Caco-2 (cell line): ENCODE measurements at regions not wholly inside any gene's neighbourhood (a gene's known extent, or its start where the extent isn't known, plus 50 kb on each side); places are given as distances from the start of the nearest gene placed in this dataset.
"Not testable (repeated sequence)": the region's sequence is repeated elsewhere in the genome, so short reads cannot be mapped to it uniquely, and the experiment has no call there.

Experiments
- BruUV-seq: library from RNA; stranded (reverse); fragments of 400-500 nt; replicated peaks from 2 replicates; lab custom pipeline; 2021; lab: Mats Ljungman, UMichigan
- CTCF ChIA-PET: fragments of 300-600 bp; sonication (Branson Sonifier 250); formaldehyde crosslinking; loops from one replicate; lab custom pipeline; 2022; ENCODE audit warnings: antibody characterized with exemption; lab: Charles Lee
- POLR2A ChIA-PET: fragments of 300-600 bp; sonication (Branson Sonifier 250); formaldehyde crosslinking; loops from one replicate; lab custom pipeline; 2022; ENCODE audit warnings: antibody characterized with exemption; lab: Charles Lee
- DNase-seq, 2 experiments: peaks; one replicate each; pipeline versions ENCODE4 v3.0.0 to v3.0.0-alpha.2; 2020 to 2022
- H3K27me3 ChIP-seq: replicated peaks from 2 replicates; pipeline ENCODE4 v1.6.0; 2011; ENCODE audit warnings: low read length; ENCODE audit not compliant: control insufficient read depth, insufficient read depth
- H3K36me3 ChIP-seq: 2 replicates; pipeline ENCODE4 v1.5.1; 2011; ENCODE audit warnings: low read length; ENCODE audit not compliant: control insufficient read depth, insufficient read depth
- H3K4me1 ChIP-seq: fragments of 250-450 bp; sonication (Bioruptor Pico); 2 replicates; pipeline ENCODE4 v1.5.1; 2020; ENCODE audit warnings: mild to moderate bottlenecking
- H3K4me3 ChIP-seq: 2 replicates; pipeline ENCODE4 v1.5.1; 2011; ENCODE audit warnings: low read depth, mild to moderate bottlenecking, control low read depth, low read length
- H3K9me3 ChIP-seq: fragments of 250-450 bp; sonication (Bioruptor Pico); 2 replicates; pipeline ENCODE4 v1.5.1; 2020; ENCODE audit warnings: mild to moderate bottlenecking, moderate library complexity
- H3K27ac Mint-ChIP-seq: one replicate; pipeline ENCODE4 v1.8.0; 2022; ENCODE audit warnings: mixed read lengths; ENCODE audit not compliant: unreplicated experiment
- H3K27me3 Mint-ChIP-seq: one replicate; pipeline ENCODE4 v1.8.0; 2022; ENCODE audit warnings: mixed read lengths; ENCODE audit not compliant: insufficient read depth, unreplicated experiment
- H3K36me3 Mint-ChIP-seq: one replicate; pipeline ENCODE4 v1.8.0; 2022; ENCODE audit warnings: mild to moderate bottlenecking, mixed read lengths; ENCODE audit not compliant: insufficient read depth, unreplicated experiment
- H3K4me1 Mint-ChIP-seq: one replicate; pipeline ENCODE4 v1.8.0; 2022; ENCODE audit warnings: low read depth, mixed read lengths; ENCODE audit not compliant: unreplicated experiment
- H3K4me3 Mint-ChIP-seq: one replicate; pipeline ENCODE4 v1.8.0; 2022; ENCODE audit warnings: mild to moderate bottlenecking, moderate library complexity, mixed read lengths; ENCODE audit not compliant: unreplicated experiment
- H3K9me3 Mint-ChIP-seq: one replicate; pipeline ENCODE4 v1.8.0; 2022; ENCODE audit warnings: mixed read lengths; ENCODE audit not compliant: unreplicated experiment
- intact Hi-C: fragments of 100-400 bp; cut with micrococcal nuclease; formaldehyde crosslinking; loops from one replicate; pipeline ENCODE4 v1.10.0; 2022; ENCODE audit not compliant: unreplicated experiment
- TF ChIP-seq, protein P1 (sequence below), 2 experiments: fragments of 200-600 bp in 1 of 2; IDR thresholded peaks; 1 replicate in 1 of 2; 2 replicates in 1 of 2; pipeline versions ENCODE4 v1.5.1 to v1.8.0; 2011 to 2022; ENCODE audit warnings: antibody characterized with exemption in 1 of 2, control low read depth in 1 of 2, inconsistent platforms in 1 of 2, low read depth in 1 of 2, low read length in 1 of 2, mild to moderate bottlenecking in 1 of 2, moderate library complexity in 1 of 2; ENCODE audit not compliant: insufficient read depth in 1 of 2, severe bottlenecking in 1 of 2, unreplicated experiment in 1 of 2

DNA sequence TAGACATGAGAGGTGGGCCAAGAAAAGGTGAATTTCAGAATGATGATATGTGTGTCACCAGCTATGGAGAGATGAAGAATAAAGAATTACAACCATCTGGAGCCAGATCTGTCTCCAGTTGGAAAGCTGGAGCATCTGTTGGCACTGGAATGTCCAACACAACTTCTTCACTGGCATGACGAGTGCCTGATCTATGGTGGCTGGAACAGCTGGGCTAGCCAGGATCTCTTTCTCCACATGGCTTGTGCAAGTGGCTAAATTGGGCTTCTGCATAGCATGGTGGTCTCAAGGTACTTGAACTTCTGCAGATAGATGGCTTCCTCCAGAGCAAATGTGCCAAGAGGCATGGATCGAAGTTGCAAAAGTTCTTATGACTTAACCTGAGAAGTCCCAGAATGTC lies 256.1 kb upstream of the NCAM1 start:
- no peaks in the 10 kb centered on the region for H3K36me3 ChIP-seq
- BruUV-seq = no TSS peak
- H3K27me3 ChIP-seq = no peaks in the 10 kb centered on the region
- Mint-ChIP-seq H3K36me3 (no peaks in the 10 kb centered on the region), H3K4me1 (no peaks in the 10 kb centered on the region), H3K4me3 (no peak overlapping the region), H3K27me3 (peaks cover 11% of the 10 kb centered on the region), H3K9me3 (peaks cover 9% of the 10 kb centered on the region), H3K27ac (no peak overlapping the region)
- DNase-seq = no peak
- no peak overlapping the region for H3K4me3 ChIP-seq
- TF ChIP-seq, protein P1, sequence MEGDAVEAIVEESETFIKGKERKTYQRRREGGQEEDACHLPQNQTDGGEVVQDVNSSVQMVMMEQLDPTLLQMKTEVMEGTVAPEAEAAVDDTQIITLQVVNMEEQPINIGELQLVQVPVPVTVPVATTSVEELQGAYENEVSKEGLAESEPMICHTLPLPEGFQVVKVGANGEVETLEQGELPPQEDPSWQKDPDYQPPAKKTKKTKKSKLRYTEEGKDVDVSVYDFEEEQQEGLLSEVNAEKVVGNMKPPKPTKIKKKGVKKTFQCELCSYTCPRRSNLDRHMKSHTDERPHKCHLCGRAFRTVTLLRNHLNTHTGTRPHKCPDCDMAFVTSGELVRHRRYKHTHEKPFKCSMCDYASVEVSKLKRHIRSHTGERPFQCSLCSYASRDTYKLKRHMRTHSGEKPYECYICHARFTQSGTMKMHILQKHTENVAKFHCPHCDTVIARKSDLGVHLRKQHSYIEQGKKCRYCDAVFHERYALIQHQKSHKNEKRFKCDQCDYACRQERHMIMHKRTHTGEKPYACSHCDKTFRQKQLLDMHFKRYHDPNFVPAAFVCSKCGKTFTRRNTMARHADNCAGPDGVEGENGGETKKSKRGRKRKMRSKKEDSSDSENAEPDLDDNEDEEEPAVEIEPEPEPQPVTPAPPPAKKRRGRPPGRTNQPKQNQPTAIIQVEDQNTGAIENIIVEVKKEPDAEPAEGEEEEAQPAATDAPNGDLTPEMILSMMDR (IDR thresholded peaks at IDR 0.05; ENCODE audit: insufficient read depth in 1 of 2, low read depth in 1 of 2, low read length in 1 of 2, severe bottlenecking in 1 of 2, unreplicated experiment in 1 of 2) = no peak
- CTCF ChIA-PET = no interaction called here
- intact Hi-C loops = no loop called here
- no peaks in the 10 kb centered on the region; the same call in 1 of the 2 replicates for H3K9me3 ChIP-seq
- H3K4me1 ChIP-seq = no peaks in the 10 kb centered on the region
- POLR2A ChIA-PET = no interaction called here

DNA sequence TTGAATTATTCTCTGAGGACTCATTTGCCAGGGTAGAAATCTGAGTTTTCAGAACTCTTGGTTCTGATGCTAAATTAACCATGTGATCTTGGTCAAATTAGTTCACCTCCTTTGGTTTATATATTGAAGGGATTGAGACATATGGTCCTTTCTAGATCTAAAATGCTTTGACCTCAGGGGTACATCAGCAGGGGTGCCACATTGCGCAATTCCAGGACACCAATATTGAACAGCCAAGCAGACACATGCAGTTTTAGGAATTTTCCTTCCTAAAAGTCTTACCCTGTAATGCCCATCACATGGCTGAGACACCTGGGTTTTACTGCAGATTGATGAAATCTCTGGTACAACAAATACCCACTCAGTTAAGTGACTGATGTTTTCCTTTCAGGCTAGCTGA lies 254.4 kb upstream of the NCAM1 start:
- Histone ChIP-seq H3K9me3 (no peaks in the 10 kb centered on the region; the same call in 1 of the 2 replicates), H3K4me1 (no peaks in the 10 kb centered on the region), H3K36me3 (no peaks in the 10 kb centered on the region), H3K27me3 (no peaks in the 10 kb centered on the region), H3K4me3 (no peak overlapping the region)
- Mint-ChIP-seq H3K27ac (no peak overlapping the region), H3K9me3 (peaks cover 9% of the 10 kb centered on the region), H3K4me1 (no peaks in the 10 kb centered on the region), H3K36me3 (no peaks in the 10 kb centered on the region), H3K4me3 (no peak overlapping the region), H3K27me3 (peaks cover 11% of the 10 kb centered on the region)
- intact Hi-C loops = no loop called here
- ChIA-PET CTCF (no interaction called here), POLR2A (no interaction called here)
- BruUV-seq = no TSS peak
- no peak for DNase-seq
- TF ChIP-seq, protein P1 (IDR thresholded peaks at IDR 0.05; ENCODE audit: insufficient read depth in 1 of 2, low read depth in 1 of 2, low read length in 1 of 2, severe bottlenecking in 1 of 2, unreplicated experiment in 1 of 2) = no peak

DNA sequence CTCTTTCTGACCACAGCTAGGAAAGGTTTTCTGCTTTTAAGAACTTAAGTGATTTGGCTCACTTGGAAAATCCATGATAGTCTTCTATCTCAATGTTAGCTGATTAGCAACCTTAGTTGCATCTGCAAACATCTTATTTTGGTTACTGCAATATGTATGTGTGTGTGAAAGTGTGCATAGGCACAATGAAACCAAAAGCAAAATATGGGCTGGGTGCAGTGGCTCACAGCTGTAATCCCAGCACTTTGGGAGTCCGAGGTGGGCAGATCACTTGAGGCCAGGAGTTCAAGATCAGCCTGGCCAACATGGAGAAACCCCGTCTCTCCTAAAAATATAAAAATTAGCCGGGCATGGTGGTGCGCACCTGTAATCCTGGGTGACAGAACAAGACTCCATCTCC lies 246.9 kb upstream of the NCAM1 start:
- H3K4me3 Mint-ChIP-seq, BruUV-seq, POLR2A ChIA-PET, DNase-seq, H3K9me3 Mint-ChIP-seq, CTCF ChIA-PET, H3K27me3 ChIP-seq, H3K4me1 ChIP-seq, H3K4me3 ChIP-seq, H3K27ac Mint-ChIP-seq, H3K9me3 ChIP-seq, H3K4me1 Mint-ChIP-seq, H3K36me3 ChIP-seq, intact Hi-C loops, H3K36me3 Mint-ChIP-seq: not testable (repeated sequence)
- H3K27me3 Mint-ChIP-seq = peaks cover 22% of the 10 kb centered on the region

DNA sequence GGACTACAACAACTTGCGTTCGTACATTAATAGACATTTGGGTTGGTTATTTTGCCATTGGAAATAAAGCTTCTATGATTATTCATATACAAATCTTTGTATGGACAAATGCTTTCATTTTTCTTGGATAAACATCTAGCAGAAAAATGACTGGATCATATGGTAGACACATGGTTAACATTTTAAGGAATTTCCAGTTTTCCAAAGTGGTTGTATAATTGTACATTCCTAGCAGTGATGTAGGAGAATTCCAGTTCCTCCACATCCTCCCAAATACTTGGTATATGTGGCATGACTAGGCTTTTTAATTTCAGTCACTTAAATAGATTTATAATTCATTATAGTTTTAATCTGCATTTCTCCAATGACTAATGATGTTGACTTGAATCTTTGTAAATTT lies 246.2 kb upstream of the NCAM1 start:
- Mint-ChIP-seq H3K27ac (no peak overlapping the region), H3K27me3 (peaks cover 20% of the 10 kb centered on the region), H3K9me3 (no peaks in the 10 kb centered on the region), H3K4me3 (no peak overlapping the region), H3K36me3 (no peaks in the 10 kb centered on the region), H3K4me1 (no peaks in the 10 kb centered on the region)
- TF ChIP-seq, protein P1 (IDR thresholded peaks at IDR 0.05; ENCODE audit: insufficient read depth in 1 of 2, low read depth in 1 of 2, low read length in 1 of 2, severe bottlenecking in 1 of 2, unreplicated experiment in 1 of 2) = no peak
- intact Hi-C loops = no loop called here
- no peaks in the 10 kb centered on the region; the same call in 1 of the 2 replicates for H3K27me3 ChIP-seq
- ChIA-PET POLR2A (no interaction called here), CTCF (no interaction called here)
- H3K4me3 ChIP-seq = no peak overlapping the region
- H3K9me3 ChIP-seq = no peaks in the 10 kb centered on the region
- no peaks in the 10 kb centered on the region for H3K4me1 ChIP-seq
- no TSS peak for BruUV-seq
- DNase-seq = no peak
- no peaks in the 10 kb centered on the region for H3K36me3 ChIP-seq
